HEK293T (cell line): ENCODE measurements at regions not wholly inside any gene's neighbourhood (a gene's known extent, or its start where the extent isn't known, plus 50 kb on each side); places are given as distances from the start of the nearest gene placed in this dataset.

Source experiments
- CTCF ChIA-PET: fragments of 350-600 bp; formaldehyde crosslinking; extraction: SDS; loops from one replicate; lab custom pipeline; 2021; ENCODE audit warnings: antibody characterized with exemption, inconsistent platforms; lab: Yijun Ruan, JAX
- POLR2A ChIA-PET: fragments of 350-600 bp; formaldehyde crosslinking; extraction: SDS; loops from one replicate; lab custom pipeline; 2020; ENCODE audit warnings: antibody characterized with exemption, inconsistent platforms; lab: Yijun Ruan, JAX
- DNase-seq: peaks from one replicate; pipeline ENCODE4 v3.0.0; 2012; ENCODE audit warnings: mixed read lengths; ENCODE audit errors: extremely low spot score
- ARNT ChIP-seq: fragments of 450-650 bp; IDR thresholded peaks from 2 replicates; pipeline ENCODE4 v1.6.1; 2017; ENCODE audit warnings: mild to moderate bottlenecking
- BHLHE40 ChIP-seq: fragments of 450-650 bp; IDR thresholded peaks from 2 replicates; pipeline ENCODE4 v1.6.1; 2016; ENCODE audit warnings: mild to moderate bottlenecking, moderate library complexity, borderline replicate concordance
- CTBP1 ChIP-seq: fragments of 450-650 bp; IDR thresholded peaks from 2 replicates; pipeline ENCODE4 v1.6.1; 2016; ENCODE audit warnings: borderline replicate concordance
- ELF4 ChIP-seq: fragments of 450-650 bp; IDR thresholded peaks from 2 replicates; pipeline ENCODE4 v1.6.1; 2017; ENCODE audit warnings: antibody characterized with exemption
- FOXA1 ChIP-seq: fragments of 450-650 bp; IDR thresholded peaks from 2 replicates; pipeline ENCODE4 v1.6.1; 2016; ENCODE audit warnings: mild to moderate bottlenecking
- FOXK2 ChIP-seq: fragments of 450-650 bp; IDR thresholded peaks from 2 replicates; pipeline ENCODE4 v1.6.1; 2016; ENCODE audit warnings: mild to moderate bottlenecking
- FOXM1 ChIP-seq: fragments of 450-650 bp; IDR thresholded peaks from 2 replicates; pipeline ENCODE4 v1.6.1; 2017; ENCODE audit warnings: mild to moderate bottlenecking, borderline replicate concordance
- HDGF ChIP-seq: fragments of 450-650 bp; IDR thresholded peaks from 2 replicates; pipeline ENCODE4 v1.6.1; 2017; ENCODE audit warnings: antibody characterized with exemption, borderline replicate concordance
- L3MBTL2 ChIP-seq: fragments of 450-650 bp; conservative IDR thresholded peaks from 2 replicates; pipeline ENCODE4 v1.6.1; 2016; ENCODE audit warnings: mild to moderate bottlenecking
- LEF1 ChIP-seq: fragments of 450-650 bp; IDR thresholded peaks from 2 replicates; pipeline ENCODE4 v1.6.1; 2017; ENCODE audit warnings: mild to moderate bottlenecking, borderline replicate concordance
- NFRKB ChIP-seq: fragments of 450-650 bp; IDR thresholded peaks from 2 replicates; pipeline ENCODE4 v1.6.1; 2016; ENCODE audit warnings: mild to moderate bottlenecking, moderate library complexity
- SP1 ChIP-seq: fragments of 450-650 bp; IDR thresholded peaks from 2 replicates; pipeline ENCODE4 v1.6.1; 2017
- SUZ12 ChIP-seq: fragments of 450-650 bp; IDR thresholded peaks from 2 replicates; pipeline ENCODE4 v1.6.1; 2016; ENCODE audit warnings: mild to moderate bottlenecking
- TARDBP ChIP-seq: fragments of 450-650 bp; IDR thresholded peaks from 2 replicates; pipeline ENCODE4 v1.6.1; 2016
- ZNF384 ChIP-seq: fragments of 450-650 bp; IDR thresholded peaks from 2 replicates; pipeline ENCODE4 v1.6.1; 2016
- TF ChIP-seq, protein P1 (sequence below): fragments of 450-650 bp; IDR thresholded peaks from 2 replicates; pipeline ENCODE4 v1.6.1; 2016

DNA sequence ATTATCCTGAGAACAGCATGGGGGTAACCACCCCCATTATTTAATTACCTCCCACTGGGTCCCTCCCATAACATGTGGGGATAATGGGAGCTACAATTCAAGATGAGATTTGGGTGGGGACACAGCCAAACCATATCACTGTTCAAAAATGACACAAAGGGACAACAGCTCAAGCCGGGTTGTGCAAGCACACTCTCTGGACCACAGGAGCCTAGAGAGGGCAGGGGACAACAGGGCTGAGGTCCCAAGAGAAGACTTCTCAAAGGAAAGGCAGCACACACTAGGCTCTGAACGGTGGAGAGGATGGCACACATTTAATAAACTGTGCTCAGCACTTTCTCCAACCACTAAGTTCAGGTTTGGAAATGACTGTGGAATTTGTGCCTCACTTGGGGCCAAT, 122.1 kb upstream of the PKDCC start:
- POLR2A ChIA-PET, result no interaction called here
- TF ChIP-seq BHLHE40 (no peak), HDGF (no peak), FOXA1 (no peak), LEF1 (no peak), FOXK2 (no peak), SUZ12 (no peak), ARNT (no peak), ELF4 (no peak), L3MBTL2 (no peak), ZNF384 (no peak), TARDBP (no peak), SP1 (no peak), CTBP1 (no peak), NFRKB (no peak)
- TF ChIP-seq, protein P1, sequence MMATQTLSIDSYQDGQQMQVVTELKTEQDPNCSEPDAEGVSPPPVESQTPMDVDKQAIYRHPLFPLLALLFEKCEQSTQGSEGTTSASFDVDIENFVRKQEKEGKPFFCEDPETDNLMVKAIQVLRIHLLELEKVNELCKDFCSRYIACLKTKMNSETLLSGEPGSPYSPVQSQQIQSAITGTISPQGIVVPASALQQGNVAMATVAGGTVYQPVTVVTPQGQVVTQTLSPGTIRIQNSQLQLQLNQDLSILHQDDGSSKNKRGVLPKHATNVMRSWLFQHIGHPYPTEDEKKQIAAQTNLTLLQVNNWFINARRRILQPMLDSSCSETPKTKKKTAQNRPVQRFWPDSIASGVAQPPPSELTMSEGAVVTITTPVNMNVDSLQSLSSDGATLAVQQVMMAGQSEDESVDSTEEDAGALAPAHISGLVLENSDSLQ, result no peak
- CTCF ChIA-PET, result no interaction called here
- DNase-seq, result no peak

DNA sequence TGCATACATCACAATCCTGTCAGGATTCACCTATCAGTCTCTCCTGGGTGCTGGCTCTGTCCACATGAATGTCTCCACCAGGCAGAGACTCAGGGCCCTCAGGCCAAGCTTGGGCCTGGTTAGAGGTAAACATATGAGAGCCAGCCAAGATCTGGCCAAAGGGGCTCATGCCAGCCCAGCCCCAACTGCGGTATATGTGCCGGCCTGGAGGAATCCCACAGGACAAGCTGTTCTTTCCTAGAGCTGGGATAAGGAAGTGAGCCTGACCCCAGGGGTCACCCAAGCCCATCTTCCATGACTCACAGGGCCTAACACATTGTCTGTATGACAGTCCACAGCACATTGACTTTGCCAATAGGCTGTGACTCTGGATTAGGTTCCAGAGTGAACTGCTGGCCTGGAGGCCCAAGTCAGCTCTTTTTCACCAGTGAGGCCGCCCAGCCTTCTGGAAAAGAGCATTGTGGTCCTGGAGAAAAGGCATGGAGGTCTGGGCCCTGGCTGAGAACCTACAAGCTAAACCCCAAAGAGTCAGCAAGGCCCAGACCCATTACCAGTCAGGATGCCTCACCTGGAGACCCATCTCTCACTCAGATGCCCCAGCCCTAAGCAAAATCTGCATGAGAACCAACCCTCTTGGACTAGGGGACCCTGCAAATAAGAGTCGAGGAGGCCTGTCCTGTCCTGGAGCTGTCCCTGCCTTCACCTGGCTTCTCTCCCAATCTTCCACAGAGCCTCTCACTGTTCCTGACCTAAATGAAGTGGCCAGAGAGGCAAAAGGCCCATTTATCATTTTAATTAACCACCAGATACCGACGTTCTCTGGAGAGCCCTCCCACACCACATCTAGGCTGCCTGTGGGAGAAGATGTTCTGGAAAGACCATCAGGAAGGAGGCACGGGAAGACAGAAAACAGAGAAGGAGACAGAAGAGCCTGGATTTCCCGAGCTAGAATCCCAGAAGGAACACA, 120.9 kb upstream of the PKDCC start:
- no peak for DNase-seq
- ChIA-PET POLR2A (no interaction called here), CTCF (interaction anchor here (0.7 kb wide), 1 partner anchor 593 kb away, joined by 3 read pairs; no protein-coding TSS in a partner anchor)
- TF ChIP-seq ARNT (no peak), SP1 (no peak), CTBP1 (no peak), FOXA1 (no peak), ZNF384 (no peak), FOXM1 (no peak)
- TF ChIP-seq, protein P1, result no peak

DNA sequence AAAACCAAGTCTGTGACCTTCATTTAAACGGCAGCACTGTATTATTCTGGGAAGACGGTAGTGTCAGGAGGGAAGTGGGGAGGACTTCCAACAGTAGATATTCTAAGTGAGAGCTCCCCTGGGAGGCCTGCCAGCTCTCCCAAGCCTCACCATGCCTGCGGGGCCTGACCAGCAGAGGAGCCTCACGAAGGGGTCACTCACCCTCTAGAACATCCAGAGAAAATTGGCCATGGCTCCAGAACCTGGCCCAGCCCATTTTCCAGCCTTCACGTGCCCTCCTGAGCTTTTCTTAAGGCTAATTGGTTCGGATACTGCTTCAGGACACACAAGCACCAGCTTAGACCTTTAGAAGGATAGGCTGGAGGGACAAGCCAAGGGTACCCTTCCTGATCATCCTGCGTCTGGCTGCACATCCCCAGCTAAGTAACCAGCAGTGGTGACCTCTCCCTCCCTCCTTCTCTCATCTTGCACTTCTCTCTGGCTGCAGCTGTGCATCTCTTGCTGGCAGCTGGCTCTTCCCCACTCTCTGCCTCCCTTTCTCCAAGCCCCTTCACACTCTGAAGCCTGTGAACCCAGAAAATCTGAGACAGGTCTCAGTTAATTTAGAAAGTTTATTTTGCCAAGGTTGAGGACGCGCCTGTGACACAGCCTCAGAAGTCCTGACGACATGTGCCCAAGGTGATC, 120.1 kb upstream of the PKDCC start:
- no peak for DNase-seq
- ChIA-PET POLR2A (no interaction called here), CTCF (interaction anchor here (0.7 kb wide), 1 partner anchor 594 kb away, joined by 3 read pairs; no protein-coding TSS in a partner anchor)

DNA sequence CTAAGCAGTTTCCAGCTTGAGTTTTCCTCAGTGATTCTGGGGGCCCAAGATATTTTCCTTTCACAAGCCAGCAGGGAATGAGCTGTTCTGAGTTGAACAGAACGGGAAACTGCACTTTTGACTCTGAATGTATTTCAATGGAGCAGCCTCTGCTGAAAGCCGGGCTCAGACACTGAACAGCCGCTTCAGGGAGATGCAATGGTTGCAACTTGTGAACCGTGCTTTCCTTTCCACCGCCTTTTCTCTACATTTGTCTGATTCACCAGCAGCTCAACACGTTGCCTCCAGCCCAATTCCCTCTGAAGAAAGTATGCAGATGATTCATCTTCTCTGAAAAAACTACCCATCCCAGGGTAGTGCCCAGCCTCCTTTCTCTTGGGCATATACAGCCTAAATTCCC, 119.3 kb upstream of the PKDCC start:
- no peak for DNase-seq
- TF ChIP-seq SP1, result no peak
- no peak for TF ChIP-seq L3MBTL2
- TF ChIP-seq FOXK2, result no peak
- no peak for TF ChIP-seq ELF4
- no peak for TF ChIP-seq FOXA1
- ChIA-PET CTCF (interaction anchor here (1.4 kb wide), 1 partner anchor 10 kb away, joined by 3 read pairs; no protein-coding TSS in a partner anchor), POLR2A (no interaction called here)

More for the DNA sequence above, 120.1 kb upstream of the PKDCC start:
- no peak for TF ChIP-seq FOXM1
- no peak for TF ChIP-seq TARDBP
- no peak for TF ChIP-seq HDGF
- TF ChIP-seq L3MBTL2, result no peak
- TF ChIP-seq NFRKB, result no peak
- TF ChIP-seq ZNF384, result no peak
- TF ChIP-seq FOXK2, result no peak
- TF ChIP-seq SP1, result no peak
- no peak for TF ChIP-seq CTBP1
- TF ChIP-seq ARNT, result no peak
- no peak for TF ChIP-seq SUZ12
- TF ChIP-seq, protein P1, result no peak
- no peak for TF ChIP-seq ELF4

DNA sequence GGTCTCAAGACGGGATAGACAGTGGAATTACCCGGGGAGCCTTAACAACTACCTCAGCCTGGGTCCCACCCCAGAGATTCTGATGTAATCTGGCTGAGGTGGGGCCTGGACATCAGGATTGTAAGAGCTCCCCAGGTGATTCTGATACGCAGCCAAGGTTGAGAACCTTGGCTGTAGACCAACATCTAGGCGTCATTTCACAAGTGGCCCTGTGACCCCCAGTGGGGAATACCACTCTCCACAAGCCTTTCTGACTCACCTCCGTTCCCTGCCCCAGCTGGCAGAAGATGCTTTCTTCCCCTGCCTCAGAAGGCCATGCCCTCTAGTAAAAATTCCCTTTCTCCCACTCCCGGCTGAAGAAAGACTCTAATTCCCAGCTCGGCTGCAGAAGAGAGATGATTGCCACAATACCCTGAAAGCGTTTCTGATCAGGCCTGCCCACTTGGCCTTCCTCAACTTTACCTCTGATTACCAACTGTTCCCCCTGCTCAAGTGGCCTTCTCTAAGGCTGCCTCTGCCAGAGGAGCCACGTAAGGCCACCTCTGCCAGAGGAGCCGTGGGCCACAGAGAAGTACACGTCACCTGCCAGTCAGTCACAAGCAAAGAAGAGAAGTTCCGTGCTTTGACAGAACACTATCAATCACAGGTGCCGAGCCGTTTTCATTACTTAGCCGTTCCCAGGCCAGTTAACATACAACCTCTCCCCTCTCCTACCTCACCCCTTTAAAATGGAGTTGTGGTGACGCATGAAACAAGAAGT, 116.8 kb upstream of the PKDCC start:
- no peak for DNase-seq
- CTCF ChIA-PET, result no interaction called here
- POLR2A ChIA-PET, result no interaction called here
- TF ChIP-seq HDGF (no peak), ZNF384 (no peak), SUZ12 (no peak), NFRKB (no peak), TARDBP (no peak), L3MBTL2 (no peak), FOXK2 (no peak)
- TF ChIP-seq, protein P1, result no peak
